Fibroblast of lung (primary cell): ENCODE measurements at regions not wholly inside any gene's neighbourhood (a gene's known extent, or its start where the extent isn't known, plus 50 kb on each side); places are given as distances from the start of the nearest gene placed in this dataset.

Source experiments
- DNase-seq, 2 donors: peaks; one replicate each; pipeline versions ENCODE4 v3.0.0 to v3.0.0-alpha.2; 2010; ENCODE audit warnings: low read depth in 2 of 2
- H2AFZ ChIP-seq: 2 replicates; pipeline ENCODE4 v1.5.1; 2012; ENCODE audit warnings: low read length, control low read depth, inconsistent platforms
- H3K27ac ChIP-seq: 2 replicates; pipeline ENCODE4 v1.5.1; 2011; ENCODE audit warnings: low read length, control low read depth; ENCODE audit not compliant: insufficient read depth
- H3K27me3 ChIP-seq: 2 replicates; pipeline ENCODE4 v1.5.1; 2011; ENCODE audit warnings: mild to moderate bottlenecking, low read length; ENCODE audit not compliant: control insufficient read depth, insufficient read depth
- H3K36me3 ChIP-seq: 2 replicates; pipeline ENCODE4 v1.5.1; 2011; ENCODE audit warnings: low read length; ENCODE audit not compliant: control insufficient read depth, insufficient read depth
- H3K4me1 ChIP-seq: 2 replicates; pipeline ENCODE4 v1.5.1; 2011; ENCODE audit warnings: low read length; ENCODE audit not compliant: control insufficient read depth, insufficient read depth; ENCODE audit errors: extremely low read depth
- H3K4me2 ChIP-seq: 2 replicates; pipeline ENCODE4 v1.5.1; 2011; ENCODE audit warnings: low read length, control low read depth; ENCODE audit not compliant: insufficient read depth; ENCODE audit errors: extremely low read depth
- H3K4me3 ChIP-seq, 4 experiments: fragments of 200-600 bp in 1 of 4; sonication (generic) in 1 of 4; replicated peaks in 1 of 4; 2 replicates each; pipeline ENCODE4 v1.5.1; 2011 to 2016; ENCODE audit warnings: low read length in 4 of 4, low read depth in 3 of 4, mild to moderate bottlenecking in 3 of 4, control low read depth in 2 of 4, inconsistent platforms in 1 of 4, mixed read lengths in 1 of 4; ENCODE audit not compliant: insufficient read depth in 1 of 4; ENCODE audit errors: control extremely low read depth in 1 of 4
- H3K79me2 ChIP-seq: 2 replicates; pipeline ENCODE4 v1.5.1; 2012; ENCODE audit warnings: mild to moderate bottlenecking, low read length, inconsistent platforms; ENCODE audit not compliant: control insufficient read depth, insufficient read depth
- H3K9ac ChIP-seq: 2 replicates; pipeline ENCODE4 v1.5.1; 2011; ENCODE audit warnings: mild to moderate bottlenecking, low read length, control low read depth; ENCODE audit not compliant: insufficient read depth
- H3K9me3 ChIP-seq: 2 replicates; pipeline ENCODE4 v1.5.1; 2012; ENCODE audit warnings: low read depth, low read length; ENCODE audit not compliant: control insufficient read depth, insufficient read depth
- H4K20me1 ChIP-seq: 2 replicates; pipeline ENCODE4 v1.5.1; 2011; ENCODE audit warnings: low read length; ENCODE audit not compliant: control insufficient read depth, insufficient read depth; ENCODE audit errors: extremely low read depth
- CTCF ChIP-seq, 2 donors: IDR thresholded peaks in 1 of 2; conservative IDR thresholded peaks in 1 of 2; 1 replicate in 1 of 2; 2 replicates in 1 of 2; pipeline ENCODE4 v1.5.1; 2011 to 2012; ENCODE audit warnings: low read length in 2 of 2, control low read depth in 1 of 2, inconsistent platforms in 1 of 2, low read depth in 1 of 2, mild to moderate bottlenecking in 1 of 2
- EZH2 ChIP-seq: IDR thresholded peaks from 2 replicates; pipeline ENCODE4 v1.5.1; 2012; ENCODE audit warnings: low read length, control low read depth, mild to moderate bottlenecking; ENCODE audit errors: missing control alignments

GRCh38 chr6:125564941-125565340 is 184.5 kb upstream of the HEY2 start:
- Histone ChIP-seq H2AFZ (no peak overlapping the region), H3K79me2 (no peaks in the 10 kb centered on the region), H3K4me3 (no peak overlapping the region), H4K20me1 (no peaks in the 10 kb centered on the region), H3K9ac (no peak overlapping the region), H3K4me1 (no peaks in the 10 kb centered on the region), H3K36me3 (no peaks in the 10 kb centered on the region), H3K9me3 (no peaks in the 10 kb centered on the region), H3K4me2 (no peak overlapping the region), H3K27ac (no peak overlapping the region), H3K27me3 (no peaks in the 10 kb centered on the region)
- TF ChIP-seq CTCF (conservative IDR thresholded peaks at IDR 0.05 in 1 of 2, IDR thresholded peaks at IDR 0.05 in 1 of 2; ENCODE audit: low read depth in 1 of 2, low read length in 2 of 2) (no peak), EZH2 (no peak)
- no peak for DNase-seq

GRCh38 chr6:125567407-125567806 is 182.0 kb upstream of the HEY2 start:
- Histone ChIP-seq H3K9ac (no peak overlapping the region), H4K20me1 (no peaks in the 10 kb centered on the region), H3K79me2 (no peaks in the 10 kb centered on the region), H3K4me1 (no peaks in the 10 kb centered on the region), H3K4me2 (no peak overlapping the region), H3K4me3 (no peak overlapping the region), H3K9me3 (no peaks in the 10 kb centered on the region), H3K36me3 (no peaks in the 10 kb centered on the region), H3K27ac (no peak overlapping the region), H2AFZ (no peak overlapping the region), H3K27me3 (no peaks in the 10 kb centered on the region)
- no peak for TF ChIP-seq CTCF (conservative IDR thresholded peaks at IDR 0.05 in 1 of 2, IDR thresholded peaks at IDR 0.05 in 1 of 2; ENCODE audit: low read depth in 1 of 2, low read length in 2 of 2)
- no peak for TF ChIP-seq EZH2
- DNase-seq = no peak

GRCh38 chr6:125568609-125569008 is 180.8 kb upstream of the HEY2 start:
- no peak for TF ChIP-seq CTCF (conservative IDR thresholded peaks at IDR 0.05 in 1 of 2, IDR thresholded peaks at IDR 0.05 in 1 of 2; ENCODE audit: low read depth in 1 of 2, low read length in 2 of 2)
- TF ChIP-seq EZH2 = no peak
- Histone ChIP-seq H3K79me2 (no peaks in the 10 kb centered on the region), H3K9ac (no peak overlapping the region), H3K27ac (no peak overlapping the region), H3K4me3 (no peak overlapping the region), H3K4me1 (no peaks in the 10 kb centered on the region), H3K9me3 (no peaks in the 10 kb centered on the region), H4K20me1 (no peaks in the 10 kb centered on the region), H3K4me2 (no peak overlapping the region), H3K36me3 (no peaks in the 10 kb centered on the region), H2AFZ (no peak overlapping the region), H3K27me3 (no peaks in the 10 kb centered on the region)
- DNase-seq = no peak
